ENCODE measurements at regions not wholly inside any gene's neighbourhood (a gene's known extent, or its start where the extent isn't known, plus 50 kb on each side); places are given as distances from the start of the nearest gene placed in this dataset.

DNA sequence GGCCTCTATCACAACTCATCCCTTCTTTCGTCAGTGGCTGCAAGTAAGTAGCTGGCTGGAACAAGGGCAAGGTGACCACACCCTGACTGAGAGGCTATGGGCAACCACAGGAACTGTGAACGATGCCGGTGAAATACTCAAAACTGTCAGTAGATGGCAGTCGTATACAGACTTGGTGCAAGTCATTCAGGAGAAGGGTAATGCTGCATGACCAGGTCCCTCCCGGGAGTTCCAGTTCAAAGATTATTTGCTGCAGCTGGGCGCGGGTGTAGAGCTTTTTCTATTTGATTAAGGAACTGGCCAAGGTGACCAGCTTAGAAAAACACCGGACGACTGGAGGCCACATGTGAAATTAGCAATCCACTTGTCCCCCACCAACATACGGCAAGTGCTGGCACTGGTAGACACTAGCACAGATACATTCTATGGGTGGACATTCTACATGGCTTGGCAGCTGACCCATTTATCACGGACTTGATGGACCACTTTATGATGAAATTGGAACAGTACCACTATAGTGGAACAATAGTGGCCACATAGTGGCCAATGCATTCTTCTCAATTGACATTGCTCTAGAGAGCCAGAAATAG, 726.6 kb downstream of the TRAM1L1 start:
- Histone ChIP-seq H3K4me1 (no peaks in the 10 kb centered on the region), H3K36me3 (no peaks in the 10 kb centered on the region), H3K27ac (no peak overlapping the region), H3K27me3 (no peaks in the 10 kb centered on the region), H3K9me3 (no peaks in the 10 kb centered on the region), H3K4me3 (no peak overlapping the region)
- TF ChIP-seq, protein P1, sequence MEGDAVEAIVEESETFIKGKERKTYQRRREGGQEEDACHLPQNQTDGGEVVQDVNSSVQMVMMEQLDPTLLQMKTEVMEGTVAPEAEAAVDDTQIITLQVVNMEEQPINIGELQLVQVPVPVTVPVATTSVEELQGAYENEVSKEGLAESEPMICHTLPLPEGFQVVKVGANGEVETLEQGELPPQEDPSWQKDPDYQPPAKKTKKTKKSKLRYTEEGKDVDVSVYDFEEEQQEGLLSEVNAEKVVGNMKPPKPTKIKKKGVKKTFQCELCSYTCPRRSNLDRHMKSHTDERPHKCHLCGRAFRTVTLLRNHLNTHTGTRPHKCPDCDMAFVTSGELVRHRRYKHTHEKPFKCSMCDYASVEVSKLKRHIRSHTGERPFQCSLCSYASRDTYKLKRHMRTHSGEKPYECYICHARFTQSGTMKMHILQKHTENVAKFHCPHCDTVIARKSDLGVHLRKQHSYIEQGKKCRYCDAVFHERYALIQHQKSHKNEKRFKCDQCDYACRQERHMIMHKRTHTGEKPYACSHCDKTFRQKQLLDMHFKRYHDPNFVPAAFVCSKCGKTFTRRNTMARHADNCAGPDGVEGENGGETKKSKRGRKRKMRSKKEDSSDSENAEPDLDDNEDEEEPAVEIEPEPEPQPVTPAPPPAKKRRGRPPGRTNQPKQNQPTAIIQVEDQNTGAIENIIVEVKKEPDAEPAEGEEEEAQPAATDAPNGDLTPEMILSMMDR (IDR thresholded peaks at IDR 0.05) = peak; percentile 51 to 52
- ATAC-seq (peak; percentile 100), DNase-seq (peak in 2 of 4 donors; percentile 22 to 37)
- intact Hi-C loops (cut with DNase I) = no loop called here

DNA sequence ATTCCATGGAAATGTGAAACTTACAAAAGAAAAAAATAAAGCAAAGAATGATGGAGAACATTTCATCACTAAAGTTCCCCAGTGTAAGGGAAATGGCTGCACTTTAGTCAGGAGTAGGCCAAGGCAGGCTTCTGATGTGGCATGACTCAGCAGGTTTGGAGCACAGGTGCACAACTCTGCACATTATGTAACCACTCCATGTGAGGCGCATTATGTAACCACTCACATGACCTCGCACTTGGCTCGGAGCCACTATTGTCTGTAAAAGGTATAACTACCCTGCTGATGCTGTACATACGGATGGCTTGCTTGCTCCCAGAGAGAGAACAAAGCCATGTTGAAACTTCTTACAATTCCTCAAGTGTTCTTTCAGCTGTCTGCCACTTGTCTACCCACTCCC, 727.6 kb downstream of the TRAM1L1 start:
- TF ChIP-seq, protein P1 (IDR thresholded peaks at IDR 0.05) = no peak
- ATAC-seq (peak; percentile 35), DNase-seq (no peak)
- Histone ChIP-seq H3K4me3 (no peak overlapping the region), H3K4me1 (no peaks in the 10 kb centered on the region), H3K27ac (no peak overlapping the region), H3K36me3 (no peaks in the 10 kb centered on the region), H3K9me3 (no peaks in the 10 kb centered on the region), H3K27me3 (no peaks in the 10 kb centered on the region)
- intact Hi-C loops (cut with DNase I) = no loop called here

DNA sequence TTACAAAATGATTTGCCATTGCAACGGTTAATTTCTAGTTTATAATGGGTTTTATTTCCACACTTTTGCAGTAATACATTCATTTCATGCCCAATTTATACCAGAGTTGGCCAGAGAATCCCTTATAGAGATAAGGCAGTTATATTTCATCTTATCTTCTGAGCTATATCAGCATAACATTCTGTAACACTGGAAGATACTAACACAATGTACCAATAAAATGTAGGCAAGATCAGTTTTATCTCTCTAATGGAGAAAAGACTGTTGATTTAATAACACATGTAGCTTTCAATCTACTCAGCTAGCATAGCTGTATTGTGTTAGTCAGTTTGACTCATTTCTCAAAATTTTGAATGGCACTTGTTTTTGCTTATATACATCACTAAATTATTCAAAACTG, 738.6 kb downstream of the TRAM1L1 start:
- TF ChIP-seq, protein P1 (IDR thresholded peaks at IDR 0.05) = no peak
- Histone ChIP-seq H3K4me3 (no peak overlapping the region), H3K9me3 (no peaks in the 10 kb centered on the region), H3K27ac (no peak overlapping the region), H3K36me3 (no peaks in the 10 kb centered on the region), H3K4me1 (no peaks in the 10 kb centered on the region), H3K27me3 (no peaks in the 10 kb centered on the region)
- no peak for ATAC-seq
- no peak for DNase-seq
- intact Hi-C loops (cut with DNase I) = no loop called here

DNA sequence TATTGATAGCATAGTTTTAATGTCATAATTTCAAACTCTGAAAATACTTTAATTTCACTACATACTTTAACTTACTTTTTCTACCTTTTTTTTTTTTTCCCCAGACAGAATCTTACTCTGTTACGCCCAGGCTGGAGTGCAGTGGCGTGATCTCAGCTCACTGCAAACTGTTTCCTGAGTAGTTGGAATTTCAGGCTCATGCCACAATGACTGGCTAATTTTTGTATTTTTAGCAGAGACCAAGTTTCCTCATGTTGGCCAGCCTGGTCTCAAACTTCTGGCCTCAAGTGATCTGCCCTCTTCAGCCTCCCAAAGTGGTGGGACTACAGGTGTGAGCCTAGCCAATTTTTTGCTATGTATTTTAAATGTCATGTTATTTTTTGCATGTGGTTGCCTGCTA, 741.6 kb downstream of the TRAM1L1 start:
- intact Hi-C loops (cut with DNase I) = no loop called here
- no peak overlapping the region for H3K27ac ChIP-seq
- ATAC-seq = no peak

DNA sequence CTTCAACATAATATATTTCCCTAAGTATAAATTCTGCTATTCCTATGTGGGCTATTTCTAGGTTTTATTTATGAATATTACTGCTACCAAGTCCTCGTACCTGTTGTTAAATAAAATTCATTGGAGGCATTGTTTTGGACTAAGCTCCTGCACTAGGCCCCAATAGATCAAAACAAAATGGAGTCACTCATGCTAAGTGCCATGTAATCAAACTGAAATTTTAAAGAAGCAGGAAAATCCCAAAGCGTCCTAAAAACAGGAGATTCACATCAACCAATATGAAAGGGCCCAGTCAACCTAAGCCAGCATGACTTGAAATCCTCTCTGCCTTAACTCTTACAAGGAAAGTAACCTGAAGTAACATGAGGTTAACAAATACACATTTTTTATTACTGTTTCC, 743.2 kb downstream of the TRAM1L1 start:
- ATAC-seq (no peak), DNase-seq (no peak)
- Histone ChIP-seq H3K27me3 (no peaks in the 10 kb centered on the region), H3K9me3 (no peaks in the 10 kb centered on the region), H3K4me3 (no peak overlapping the region), H3K36me3 (no peaks in the 10 kb centered on the region), H3K27ac (no peak overlapping the region), H3K4me1 (no peaks in the 10 kb centered on the region)
- TF ChIP-seq, protein P1 (IDR thresholded peaks at IDR 0.05) = no peak
- intact Hi-C loops (cut with DNase I) = no loop called here

More for the DNA sequence above, 741.6 kb downstream of the TRAM1L1 start:
- no peak for DNase-seq
- TF ChIP-seq, protein P1 (IDR thresholded peaks at IDR 0.05) = no peak
- Histone ChIP-seq H3K4me3 (no peak overlapping the region), H3K4me1 (no peaks in the 10 kb centered on the region), H3K9me3 (no peaks in the 10 kb centered on the region), H3K27me3 (no peaks in the 10 kb centered on the region), H3K36me3 (no peaks in the 10 kb centered on the region)

Measured in left lung (tissue), 4 donors.